Adrenal gland (tissue), 5 donors: ENCODE measurements at regions not wholly inside any gene's neighbourhood (a gene's known extent, or its start where the extent isn't known, plus 50 kb on each side); places are given as distances from the start of the nearest gene placed in this dataset.

Source experiments
- POLR2A ChIP-seq, 2 donors: fragments of 450-650 bp; IDR thresholded peaks; one replicate each; pipeline ENCODE4 v1.6.1; 2017; ENCODE audit warnings: antibody characterized with exemption in 2 of 2, mild to moderate bottlenecking in 2 of 2, moderate library complexity in 1 of 2
- TF ChIP-seq, protein P1 (sequence below), 6 experiments: fragments of 450-650 bp in 4 of 6; fragments of 200-600 bp in 2 of 6; sonication (generic) in 1 of 6; IDR thresholded peaks; 1 replicate in 5 of 6; 2 replicates in 1 of 6; pipeline versions ENCODE4 v1.5.1 to v1.8.0; 2016 to 2021; ENCODE audit warnings: antibody characterized with exemption in 6 of 6, mild to moderate bottlenecking in 2 of 6, moderate library complexity in 1 of 6
- donor health status: DM: no; HTN: no; CAD: no.

DNA sequence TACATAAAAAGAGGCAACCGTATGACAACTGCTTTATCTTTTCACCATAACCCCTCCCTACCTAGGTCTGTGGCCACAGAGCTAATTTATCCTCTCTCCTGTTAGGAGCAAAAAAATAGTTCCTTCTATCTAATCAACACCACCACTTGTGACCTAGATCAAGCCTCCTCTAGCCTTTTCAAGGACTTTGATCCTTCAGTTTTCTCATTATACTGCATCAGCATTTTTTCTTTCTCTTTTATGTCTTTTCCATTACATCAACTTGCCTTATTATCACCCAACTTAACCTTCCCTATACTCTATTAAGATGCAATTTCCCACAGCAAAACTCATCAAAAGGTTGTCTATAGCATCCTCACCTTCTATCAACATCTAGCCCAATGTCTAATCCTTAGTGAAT lies 211.0 kb downstream of the ANKRD50 start:
- no peak for TF ChIP-seq POLR2A (IDR thresholded peaks at IDR 0.05)
- TF ChIP-seq, protein P1, sequence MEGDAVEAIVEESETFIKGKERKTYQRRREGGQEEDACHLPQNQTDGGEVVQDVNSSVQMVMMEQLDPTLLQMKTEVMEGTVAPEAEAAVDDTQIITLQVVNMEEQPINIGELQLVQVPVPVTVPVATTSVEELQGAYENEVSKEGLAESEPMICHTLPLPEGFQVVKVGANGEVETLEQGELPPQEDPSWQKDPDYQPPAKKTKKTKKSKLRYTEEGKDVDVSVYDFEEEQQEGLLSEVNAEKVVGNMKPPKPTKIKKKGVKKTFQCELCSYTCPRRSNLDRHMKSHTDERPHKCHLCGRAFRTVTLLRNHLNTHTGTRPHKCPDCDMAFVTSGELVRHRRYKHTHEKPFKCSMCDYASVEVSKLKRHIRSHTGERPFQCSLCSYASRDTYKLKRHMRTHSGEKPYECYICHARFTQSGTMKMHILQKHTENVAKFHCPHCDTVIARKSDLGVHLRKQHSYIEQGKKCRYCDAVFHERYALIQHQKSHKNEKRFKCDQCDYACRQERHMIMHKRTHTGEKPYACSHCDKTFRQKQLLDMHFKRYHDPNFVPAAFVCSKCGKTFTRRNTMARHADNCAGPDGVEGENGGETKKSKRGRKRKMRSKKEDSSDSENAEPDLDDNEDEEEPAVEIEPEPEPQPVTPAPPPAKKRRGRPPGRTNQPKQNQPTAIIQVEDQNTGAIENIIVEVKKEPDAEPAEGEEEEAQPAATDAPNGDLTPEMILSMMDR (IDR thresholded peaks at IDR 0.05) = no peak
